SK-N-SH treated with all-trans-retinoic acid at 6 μM for 48 hours (cell line): ENCODE measurements at regions not wholly inside any gene's neighbourhood (a gene's known extent, or its start where the extent isn't known, plus 50 kb on each side); places are given as distances from the start of the nearest gene placed in this dataset.

Experiments used
- ARNTL ChIP-seq: fragments of 450-650 bp; formaldehyde crosslinking; IDR thresholded peaks from 2 replicates; pipeline ENCODE4 v1.5.0; 2020; ENCODE audit warnings: low read depth, mild to moderate bottlenecking, moderate library complexity, borderline replicate concordance
- BACH2 ChIP-seq: fragments of 250-450 bp; sonication (Bioruptor Pico); IDR thresholded peaks from 2 replicates; pipeline ENCODE4 v1.9.0; 2021; ENCODE audit warnings: mild to moderate bottlenecking, borderline replicate concordance
- CSDC2 ChIP-seq: fragments of 250-450 bp; sonication (Bioruptor Pico); IDR thresholded peaks from 2 replicates; pipeline ENCODE4 v1.5.0; 2020; ENCODE audit warnings: mild to moderate bottlenecking, moderate library complexity
- ESRRG ChIP-seq: fragments of 250-450 bp; sonication (Bioruptor Pico); IDR thresholded peaks from 2 replicates; pipeline ENCODE4 v1.6.1; 2021; ENCODE audit warnings: mild to moderate bottlenecking
- ISL1 ChIP-seq: fragments of 250-450 bp; sonication (Bioruptor Pico); IDR thresholded peaks from 2 replicates; pipeline ENCODE4 v2.1.2; 2022; ENCODE audit warnings: mild to moderate bottlenecking, moderate library complexity
- OSR1 ChIP-seq: fragments of 250-450 bp; sonication (Bioruptor Pico); IDR thresholded peaks from 2 replicates; pipeline ENCODE4 v1.8.0; 2022; ENCODE audit warnings: moderate library complexity, mild to moderate bottlenecking, inconsistent platforms
- PPARA ChIP-seq: fragments of 250-450 bp; sonication (Bioruptor Pico); IDR thresholded peaks from 2 replicates; pipeline ENCODE4 v1.5.0; 2020; ENCODE audit warnings: mild to moderate bottlenecking, borderline replicate concordance
- RARB ChIP-seq: fragments of 250-450 bp; sonication (Bioruptor Pico); IDR thresholded peaks from 2 replicates; pipeline ENCODE4 v1.8.0; 2021; ENCODE audit warnings: mild to moderate bottlenecking, moderate library complexity
- TCF4 ChIP-seq: fragments of 250-450 bp; sonication (Bioruptor Pico); IDR thresholded peaks from 2 replicates; pipeline ENCODE4 v1.8.0; 2021; ENCODE audit warnings: mild to moderate bottlenecking, moderate library complexity, borderline replicate concordance
- ZFP30 ChIP-seq: fragments of 450-650 bp; formaldehyde crosslinking; IDR thresholded peaks from 2 replicates; pipeline ENCODE4 v1.5.0; 2022; ENCODE audit warnings: mild to moderate bottlenecking, moderate library complexity
- ZNF565 ChIP-seq: fragments of 450-650 bp; formaldehyde crosslinking; conservative IDR thresholded peaks from 2 replicates; pipeline ENCODE4 v1.5.0; 2020; ENCODE audit warnings: low read depth, mild to moderate bottlenecking, moderate library complexity
- TF ChIP-seq, protein P1 (sequence below): fragments of 250-450 bp; sonication (Bioruptor Pico); IDR thresholded peaks from 2 replicates; pipeline ENCODE4 v1.8.0; 2020; ENCODE audit warnings: mild to moderate bottlenecking, moderate library complexity, borderline replicate concordance
- TF ChIP-seq, protein P2 (sequence below): fragments of 250-450 bp; sonication (Bioruptor Pico); IDR thresholded peaks from 2 replicates; pipeline ENCODE4 v1.5.1; 2021; ENCODE audit warnings: mild to moderate bottlenecking, moderate library complexity
- TF ChIP-seq, protein P3 (sequence below): fragments of 250-450 bp; sonication (Bioruptor Pico); IDR thresholded peaks from 2 replicates; pipeline ENCODE4 v1.8.0; 2021; ENCODE audit warnings: low read depth, mild to moderate bottlenecking, moderate library complexity, borderline replicate concordance

DNA sequence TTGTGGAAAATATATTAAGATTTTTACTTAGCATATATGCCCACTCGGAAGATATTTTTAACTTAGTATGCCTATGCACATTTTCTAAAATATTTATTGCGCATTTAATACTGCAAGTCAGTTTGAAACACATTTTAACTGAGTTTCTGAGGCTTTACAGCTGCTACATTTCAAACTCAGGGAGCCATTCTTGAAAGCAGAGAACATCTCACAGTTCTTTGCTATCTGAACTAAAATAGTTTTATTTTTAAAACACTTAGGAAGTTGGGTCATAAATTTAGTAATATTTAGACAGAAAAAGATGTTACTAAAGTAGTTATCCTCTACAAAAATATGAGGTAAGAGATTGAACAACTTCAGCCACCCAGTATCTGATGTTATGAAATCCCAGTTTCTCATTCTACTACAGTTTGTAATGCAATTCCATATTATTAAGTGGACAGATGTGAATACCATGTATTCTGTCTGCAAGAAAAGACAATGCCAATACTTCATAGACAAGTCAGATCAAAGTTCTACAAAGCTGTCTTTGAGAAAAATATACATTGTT, 409.9 kb upstream of the EDIL3 start:
- TF ChIP-seq ZFP30 (CRISPR knock-in tag) (no peak), ESRRG (CRISPR knock-in tag) (no peak), RARB (CRISPR knock-in tag) (no peak), ISL1 (no peak), ZNF565 (CRISPR knock-in tag) (no peak), PPARA (CRISPR knock-in tag) (no peak), TCF4 (CRISPR knock-in tag) (no peak), ARNTL (CRISPR knock-in tag) (no peak), BACH2 (CRISPR knock-in tag) (no peak), CSDC2 (CRISPR knock-in tag) (no peak), OSR1 (no peak)
- TF ChIP-seq, protein P1, sequence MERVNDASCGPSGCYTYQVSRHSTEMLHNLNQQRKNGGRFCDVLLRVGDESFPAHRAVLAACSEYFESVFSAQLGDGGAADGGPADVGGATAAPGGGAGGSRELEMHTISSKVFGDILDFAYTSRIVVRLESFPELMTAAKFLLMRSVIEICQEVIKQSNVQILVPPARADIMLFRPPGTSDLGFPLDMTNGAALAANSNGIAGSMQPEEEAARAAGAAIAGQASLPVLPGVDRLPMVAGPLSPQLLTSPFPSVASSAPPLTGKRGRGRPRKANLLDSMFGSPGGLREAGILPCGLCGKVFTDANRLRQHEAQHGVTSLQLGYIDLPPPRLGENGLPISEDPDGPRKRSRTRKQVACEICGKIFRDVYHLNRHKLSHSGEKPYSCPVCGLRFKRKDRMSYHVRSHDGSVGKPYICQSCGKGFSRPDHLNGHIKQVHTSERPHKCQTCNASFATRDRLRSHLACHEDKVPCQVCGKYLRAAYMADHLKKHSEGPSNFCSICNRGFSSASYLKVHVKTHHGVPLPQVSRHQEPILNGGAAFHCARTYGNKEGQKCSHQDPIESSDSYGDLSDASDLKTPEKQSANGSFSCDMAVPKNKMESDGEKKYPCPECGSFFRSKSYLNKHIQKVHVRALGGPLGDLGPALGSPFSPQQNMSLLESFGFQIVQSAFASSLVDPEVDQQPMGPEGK (CRISPR knock-in tag) = no peak
- TF ChIP-seq, protein P2, sequence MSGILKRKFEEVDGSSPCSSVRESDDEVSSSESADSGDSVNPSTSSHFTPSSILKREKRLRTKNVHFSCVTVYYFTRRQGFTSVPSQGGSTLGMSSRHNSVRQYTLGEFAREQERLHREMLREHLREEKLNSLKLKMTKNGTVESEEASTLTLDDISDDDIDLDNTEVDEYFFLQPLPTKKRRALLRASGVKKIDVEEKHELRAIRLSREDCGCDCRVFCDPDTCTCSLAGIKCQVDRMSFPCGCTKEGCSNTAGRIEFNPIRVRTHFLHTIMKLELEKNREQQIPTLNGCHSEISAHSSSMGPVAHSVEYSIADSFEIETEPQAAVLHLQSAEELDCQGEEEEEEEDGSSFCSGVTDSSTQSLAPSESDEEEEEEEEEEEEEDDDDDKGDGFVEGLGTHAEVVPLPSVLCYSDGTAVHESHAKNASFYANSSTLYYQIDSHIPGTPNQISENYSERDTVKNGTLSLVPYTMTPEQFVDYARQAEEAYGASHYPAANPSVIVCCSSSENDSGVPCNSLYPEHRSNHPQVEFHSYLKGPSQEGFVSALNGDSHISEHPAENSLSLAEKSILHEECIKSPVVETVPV (CRISPR knock-in tag) = no peak
- TF ChIP-seq, protein P3, sequence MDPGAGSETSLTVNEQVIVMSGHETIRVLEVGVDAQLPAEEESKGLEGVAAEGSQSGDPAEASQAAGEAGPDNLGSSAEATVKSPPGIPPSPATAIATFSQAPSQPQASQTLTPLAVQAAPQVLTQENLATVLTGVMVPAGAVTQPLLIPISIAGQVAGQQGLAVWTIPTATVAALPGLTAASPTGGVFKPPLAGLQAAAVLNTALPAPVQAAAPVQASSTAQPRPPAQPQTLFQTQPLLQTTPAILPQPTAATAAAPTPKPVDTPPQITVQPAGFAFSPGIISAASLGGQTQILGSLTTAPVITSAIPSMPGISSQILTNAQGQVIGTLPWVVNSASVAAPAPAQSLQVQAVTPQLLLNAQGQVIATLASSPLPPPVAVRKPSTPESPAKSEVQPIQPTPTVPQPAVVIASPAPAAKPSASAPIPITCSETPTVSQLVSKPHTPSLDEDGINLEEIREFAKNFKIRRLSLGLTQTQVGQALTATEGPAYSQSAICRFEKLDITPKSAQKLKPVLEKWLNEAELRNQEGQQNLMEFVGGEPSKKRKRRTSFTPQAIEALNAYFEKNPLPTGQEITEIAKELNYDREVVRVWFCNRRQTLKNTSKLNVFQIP (CRISPR knock-in tag) = no peak
